ENCODE measurements at regions not wholly inside any gene's neighbourhood (a gene's known extent, or its start where the extent isn't known, plus 50 kb on each side); places are given as distances from the start of the nearest gene placed in this dataset.

GRCh38 chr2:238793306-238793705 lies 54.6 kb upstream of the TWIST2 start:
- ATAC-seq (ENCODE audit: low read depth in 2 of 2), result no peak
- Histone ChIP-seq H3K27ac (ENCODE audit: insufficient read depth, low read length, poor library complexity, severe bottlenecking) (no peak overlapping the region), H3K36me3 (ENCODE audit: control insufficient read depth, insufficient read depth, low read length) (no peaks in the 10 kb centered on the region), H3K4me1 (ENCODE audit: control insufficient read depth, insufficient read depth, low read length, poor library complexity, severe bottlenecking) (no peaks in the 10 kb centered on the region), H3K4me3 (ENCODE audit: low read depth, low read length) (no peak overlapping the region), H3K27me3 (ENCODE audit: control insufficient read depth, insufficient read depth, low read length) (no peaks in the 10 kb centered on the region), H3K9me3 (ENCODE audit: control insufficient read depth in 2 of 2, low read length in 2 of 2) (peaks cover 0 to 2% of the 10 kb centered on the region in 2 experiments)
- Mint-ChIP-seq H3K4me1 (no peaks in the 10 kb centered on the region), H3K4me3 (no peak overlapping the region), H3K27me3 (no peaks in the 10 kb centered on the region), H3K9me3 (no peaks in the 10 kb centered on the region), H3K27ac (no peak overlapping the region), H3K36me3 (no peaks in the 10 kb centered on the region)
- no peak for DNase-seq

GRCh38 chr2:238793801-238794449 lies 54.0 kb upstream of the TWIST2 start:
- ATAC-seq (ENCODE audit: low read depth in 2 of 2), result no peak
- H3K9me3 Mint-ChIP-seq, result no peaks in the 10 kb centered on the region

GRCh38 chr2:238796223-238796885 lies 51.5 kb upstream of the TWIST2 start:
- ATAC-seq (ENCODE audit: low read depth in 2 of 2) (no peak), DNase-seq (no peak)
- Histone ChIP-seq H3K27ac (ENCODE audit: insufficient read depth, low read length, poor library complexity, severe bottlenecking) (no peak overlapping the region), H3K27me3 (ENCODE audit: control insufficient read depth, insufficient read depth, low read length) (no peaks in the 10 kb centered on the region), H3K4me1 (ENCODE audit: control insufficient read depth, insufficient read depth, low read length, poor library complexity, severe bottlenecking) (no peaks in the 10 kb centered on the region), H3K4me3 (ENCODE audit: low read depth, low read length) (no peak overlapping the region), H3K9me3 (ENCODE audit: control insufficient read depth in 2 of 2, low read length in 2 of 2) (peaks cover 0 to 2% of the 10 kb centered on the region in 2 experiments), H3K36me3 (ENCODE audit: control insufficient read depth, insufficient read depth, low read length) (no peaks in the 10 kb centered on the region)
- Mint-ChIP-seq H3K9me3 (no peaks in the 10 kb centered on the region), H3K4me1 (no peaks in the 10 kb centered on the region), H3K4me3 (no peak overlapping the region), H3K36me3 (no peaks in the 10 kb centered on the region), H3K27ac (no peak overlapping the region), H3K27me3 (no peaks in the 10 kb centered on the region)

More at GRCh38 chr2:238793801-238794449, 54.0 kb upstream of the TWIST2 start:
- H3K4me3 Mint-ChIP-seq, result no peak overlapping the region
- H3K27ac Mint-ChIP-seq, result no peak overlapping the region
- H3K36me3 ChIP-seq (ENCODE audit: control insufficient read depth, insufficient read depth, low read length), result no peaks in the 10 kb centered on the region
- H3K4me1 Mint-ChIP-seq, result no peaks in the 10 kb centered on the region
- no peaks in the 10 kb centered on the region for H3K27me3 ChIP-seq (ENCODE audit: control insufficient read depth, insufficient read depth, low read length)
- no peak overlapping the region for H3K27ac ChIP-seq (ENCODE audit: insufficient read depth, low read length, poor library complexity, severe bottlenecking)
- H3K27me3 Mint-ChIP-seq, result no peaks in the 10 kb centered on the region
- H3K4me3 ChIP-seq (ENCODE audit: low read depth, low read length), result no peak overlapping the region
- H3K9me3 ChIP-seq (ENCODE audit: control insufficient read depth in 2 of 2, low read length in 2 of 2), result peaks cover 0 to 2% of the 10 kb centered on the region in 2 experiments
- no peaks in the 10 kb centered on the region for H3K4me1 ChIP-seq (ENCODE audit: control insufficient read depth, insufficient read depth, low read length, poor library complexity, severe bottlenecking)
- no peak for DNase-seq
- H3K36me3 Mint-ChIP-seq, result no peaks in the 10 kb centered on the region

- ATAC-seq (ENCODE audit: low read depth in 2 of 2), result no peak
- Histone ChIP-seq H3K4me3 (ENCODE audit: low read depth, low read length) (no peak overlapping the region), H3K36me3 (ENCODE audit: control insufficient read depth, insufficient read depth, low read length) (no peaks in the 10 kb centered on the region), H3K27me3 (ENCODE audit: control insufficient read depth, insufficient read depth, low read length) (no peaks in the 10 kb centered on the region), H3K9me3 (ENCODE audit: control insufficient read depth in 2 of 2, low read length in 2 of 2) (peaks cover 0 to 2% of the 10 kb centered on the region in 2 experiments), H3K4me1 (ENCODE audit: control insufficient read depth, insufficient read depth, low read length, poor library complexity, severe bottlenecking) (no peaks in the 10 kb centered on the region), H3K27ac (ENCODE audit: insufficient read depth, low read length, poor library complexity, severe bottlenecking) (no peak overlapping the region)
- Mint-ChIP-seq H3K4me1 (no peaks in the 10 kb centered on the region), H3K4me3 (no peak overlapping the region), H3K27ac (no peak overlapping the region), H3K27me3 (no peaks in the 10 kb centered on the region), H3K9me3 (peaks cover 0 to 2% (median 0%) of the 10 kb centered on the region in 7 donors), H3K36me3 (no peaks in the 10 kb centered on the region)
- no peak for DNase-seq
Observed at GRCh38 chr2:238797537-238797936, 50.3 kb upstream of the TWIST2 start.
